HL-60 (cell line): ENCODE measurements at regions not wholly inside any gene's neighbourhood (a gene's known extent, or its start where the extent isn't known, plus 50 kb on each side); places are given as distances from the start of the nearest gene placed in this dataset.

Experiments
- GABPA ChIP-seq: IDR thresholded peaks from 2 replicates; pipeline ENCODE4 v1.6.1; 2012; ENCODE audit warnings: low read depth
- POLR2AphosphoS5 ChIP-seq: IDR thresholded peaks from 2 replicates; pipeline ENCODE4 v1.6.1; 2012; ENCODE audit warnings: low read depth
- REST ChIP-seq: IDR thresholded peaks from 2 replicates; pipeline ENCODE4 v1.6.1; 2012; ENCODE audit warnings: low read depth; ENCODE audit not compliant: insufficient replicate concordance
- TF ChIP-seq, protein P1 (sequence below): IDR thresholded peaks from one replicate; pipeline ENCODE4 v1.5.1; 2011; ENCODE audit warnings: low read length, control low read depth, inconsistent platforms; ENCODE audit not compliant: insufficient read depth

DNA sequence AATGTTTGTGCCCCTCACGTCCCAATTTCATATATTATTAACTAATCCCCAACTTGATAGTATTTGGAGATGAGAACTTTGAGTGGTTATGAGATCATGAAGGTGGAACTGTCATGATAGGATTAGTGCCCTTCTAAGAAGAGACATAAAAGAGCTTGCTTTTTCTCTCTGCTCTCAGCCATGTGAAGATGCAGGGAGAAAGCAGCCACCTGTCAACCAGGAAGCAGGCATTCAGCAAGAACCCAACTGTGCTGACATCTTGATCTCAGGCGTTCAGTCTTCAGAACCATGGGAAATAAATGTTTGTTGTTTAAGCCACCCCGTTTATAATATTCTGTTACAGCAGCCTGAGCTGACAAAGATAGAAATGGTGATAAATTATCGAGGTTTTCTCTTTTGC is 278.7 kb upstream of the KCNMB2 start:
- TF ChIP-seq, protein P1, sequence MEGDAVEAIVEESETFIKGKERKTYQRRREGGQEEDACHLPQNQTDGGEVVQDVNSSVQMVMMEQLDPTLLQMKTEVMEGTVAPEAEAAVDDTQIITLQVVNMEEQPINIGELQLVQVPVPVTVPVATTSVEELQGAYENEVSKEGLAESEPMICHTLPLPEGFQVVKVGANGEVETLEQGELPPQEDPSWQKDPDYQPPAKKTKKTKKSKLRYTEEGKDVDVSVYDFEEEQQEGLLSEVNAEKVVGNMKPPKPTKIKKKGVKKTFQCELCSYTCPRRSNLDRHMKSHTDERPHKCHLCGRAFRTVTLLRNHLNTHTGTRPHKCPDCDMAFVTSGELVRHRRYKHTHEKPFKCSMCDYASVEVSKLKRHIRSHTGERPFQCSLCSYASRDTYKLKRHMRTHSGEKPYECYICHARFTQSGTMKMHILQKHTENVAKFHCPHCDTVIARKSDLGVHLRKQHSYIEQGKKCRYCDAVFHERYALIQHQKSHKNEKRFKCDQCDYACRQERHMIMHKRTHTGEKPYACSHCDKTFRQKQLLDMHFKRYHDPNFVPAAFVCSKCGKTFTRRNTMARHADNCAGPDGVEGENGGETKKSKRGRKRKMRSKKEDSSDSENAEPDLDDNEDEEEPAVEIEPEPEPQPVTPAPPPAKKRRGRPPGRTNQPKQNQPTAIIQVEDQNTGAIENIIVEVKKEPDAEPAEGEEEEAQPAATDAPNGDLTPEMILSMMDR = no peak
- TF ChIP-seq REST (no peak), POLR2AphosphoS5 (no peak), GABPA (no peak)
